ENCODE measurements at regions not wholly inside any gene's neighbourhood (a gene's known extent, or its start where the extent isn't known, plus 50 kb on each side); places are given as distances from the start of the nearest gene placed in this dataset.
A peak's percentile ranks its signal among the peaks of the same experiment; 100 is the strongest.

DNA sequence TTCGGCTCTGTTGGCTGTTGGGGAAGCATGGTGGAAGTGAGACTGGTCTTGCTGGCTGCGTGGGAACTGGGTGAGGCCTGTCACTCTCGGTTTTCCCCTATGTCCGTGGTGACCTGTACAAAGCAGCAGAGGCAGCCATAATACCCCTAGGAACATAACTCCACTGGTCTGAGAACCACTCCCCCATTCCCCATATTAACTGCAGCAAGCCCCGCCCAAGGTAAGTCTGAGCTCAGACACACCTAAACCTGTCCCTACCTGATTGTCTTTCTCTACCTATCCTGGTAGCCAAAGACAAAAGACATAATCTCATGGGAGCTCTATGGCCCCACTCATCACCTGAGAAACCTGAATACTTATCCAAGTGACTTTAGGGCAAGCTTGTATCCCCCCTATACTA lies 156.3 kb upstream of the PHACTR1 start:
- Histone ChIP-seq H3K36me3 (ENCODE audit: insufficient read depth, low read length) (no peaks in the 10 kb centered on the region), H3K9ac (ENCODE audit: low read depth, low read length) (no peak overlapping the region), H3K27me3 (ENCODE audit: control insufficient read depth, insufficient read depth, low read length) (no peaks in the 10 kb centered on the region), H3K4me3 (ENCODE audit: low read length) (no peak overlapping the region), H3K9me3 (replicated peaks; ENCODE audit: low read length) (no peaks in the 10 kb centered on the region), H3K4me2 (ENCODE audit: low read length) (no peak overlapping the region), H3K4me1 (ENCODE audit: control insufficient read depth, insufficient read depth, low read length) (peaks cover 8% of the 10 kb centered on the region)

DNA sequence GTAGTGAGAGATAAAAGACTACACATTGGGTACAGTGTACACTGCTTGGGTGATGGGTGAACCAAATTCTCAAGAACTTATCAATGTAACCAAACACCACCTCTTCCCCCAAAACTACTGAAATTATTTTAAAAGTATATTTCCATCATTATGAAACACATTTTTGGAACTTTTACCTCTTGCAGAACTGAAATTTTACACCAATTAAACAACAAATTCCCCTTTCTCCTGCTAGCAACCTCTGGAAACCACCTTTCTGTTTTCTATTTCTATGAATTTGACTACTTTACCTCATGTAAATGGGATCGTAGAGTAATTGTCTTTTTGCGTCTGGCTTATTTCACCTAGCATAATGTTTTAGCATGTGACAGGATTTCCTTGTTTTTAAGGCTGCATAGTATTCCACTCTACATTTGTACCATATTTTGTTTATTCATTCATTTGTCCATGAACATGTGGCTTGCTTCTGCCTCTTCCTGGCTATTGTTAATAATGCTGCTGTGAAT lies 149.9 kb upstream of the PHACTR1 start:
- Histone ChIP-seq H3K4me2 (ENCODE audit: low read length) (no peak overlapping the region), H3K9me3 (replicated peaks; ENCODE audit: low read length) (no peaks in the 10 kb centered on the region), H3K9ac (ENCODE audit: low read depth, low read length) (no peak overlapping the region)

DNA sequence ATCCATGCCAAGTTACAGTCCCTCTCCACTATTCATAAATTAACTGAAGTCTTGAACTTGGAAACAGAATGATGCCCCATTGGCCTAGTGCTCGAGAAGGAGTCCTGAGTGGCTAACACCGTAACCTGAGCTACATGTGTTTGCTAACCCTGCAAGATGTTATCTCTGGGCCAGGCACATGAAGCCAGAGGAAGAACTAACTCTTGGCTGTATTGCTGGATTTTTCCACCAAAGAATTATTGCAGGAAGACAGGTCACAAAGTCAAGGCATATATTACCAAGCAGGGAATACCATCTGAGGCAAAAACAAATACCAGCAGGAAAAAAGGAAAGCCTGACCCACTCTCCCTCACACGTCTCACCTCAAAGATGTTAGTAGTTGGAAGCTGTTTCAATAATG lies 148.9 kb upstream of the PHACTR1 start:
- H3K9me3 ChIP-seq (replicated peaks; ENCODE audit: low read length): no peaks in the 10 kb centered on the region
- no peaks in the 10 kb centered on the region for H3K27me3 ChIP-seq (ENCODE audit: control insufficient read depth, insufficient read depth, low read length)
- no peaks in the 10 kb centered on the region for H3K4me1 ChIP-seq (ENCODE audit: control insufficient read depth, insufficient read depth, low read length)
- H3K4me3 ChIP-seq (ENCODE audit: low read length): no peak overlapping the region
- no peak overlapping the region for H3K4me2 ChIP-seq (ENCODE audit: low read length)
- H3K36me3 ChIP-seq (ENCODE audit: insufficient read depth, low read length): no peaks in the 10 kb centered on the region
- no peak overlapping the region for H3K9ac ChIP-seq (ENCODE audit: low read depth, low read length)

More for the DNA sequence above, 149.9 kb upstream of the PHACTR1 start:
- no peak overlapping the region for H3K4me3 ChIP-seq (ENCODE audit: low read length)
- no peaks in the 10 kb centered on the region for H3K27me3 ChIP-seq (ENCODE audit: control insufficient read depth, insufficient read depth, low read length)
- H3K4me1 ChIP-seq (ENCODE audit: control insufficient read depth, insufficient read depth, low read length): no peaks in the 10 kb centered on the region
- H3K36me3 ChIP-seq (ENCODE audit: insufficient read depth, low read length): no peaks in the 10 kb centered on the region

DNA sequence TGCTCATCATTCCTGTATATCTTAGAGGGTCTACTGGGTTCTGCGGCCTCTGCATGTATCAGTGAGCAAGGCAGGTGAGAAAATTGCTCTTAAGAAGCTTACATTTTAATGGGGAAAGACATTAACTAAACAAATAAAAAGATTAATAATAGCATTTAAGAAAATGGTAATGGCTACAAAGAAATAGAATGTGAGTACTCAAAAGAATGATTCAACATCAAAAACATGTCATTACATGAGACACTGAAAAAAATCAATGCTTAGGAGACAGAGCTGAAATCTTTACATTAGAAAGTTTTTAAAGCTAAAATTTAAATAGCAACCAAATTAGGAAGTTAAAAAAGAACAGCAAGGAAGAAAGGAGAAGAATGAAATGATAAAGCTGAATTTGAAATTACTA lies 146.9 kb upstream of the PHACTR1 start:
- no peaks in the 10 kb centered on the region for H3K9me3 ChIP-seq (replicated peaks; ENCODE audit: low read length)
- no peaks in the 10 kb centered on the region for H3K36me3 ChIP-seq (ENCODE audit: insufficient read depth, low read length)
- no peaks in the 10 kb centered on the region for H3K27me3 ChIP-seq (ENCODE audit: control insufficient read depth, insufficient read depth, low read length)
- no peak overlapping the region for H3K9ac ChIP-seq (ENCODE audit: low read depth, low read length)
- peaks cover 13% of the 10 kb centered on the region for H3K4me1 ChIP-seq (ENCODE audit: control insufficient read depth, insufficient read depth, low read length)
- H3K4me3 ChIP-seq (ENCODE audit: low read length): no peak overlapping the region
- H3K4me2 ChIP-seq (ENCODE audit: low read length): no peak overlapping the region

DNA sequence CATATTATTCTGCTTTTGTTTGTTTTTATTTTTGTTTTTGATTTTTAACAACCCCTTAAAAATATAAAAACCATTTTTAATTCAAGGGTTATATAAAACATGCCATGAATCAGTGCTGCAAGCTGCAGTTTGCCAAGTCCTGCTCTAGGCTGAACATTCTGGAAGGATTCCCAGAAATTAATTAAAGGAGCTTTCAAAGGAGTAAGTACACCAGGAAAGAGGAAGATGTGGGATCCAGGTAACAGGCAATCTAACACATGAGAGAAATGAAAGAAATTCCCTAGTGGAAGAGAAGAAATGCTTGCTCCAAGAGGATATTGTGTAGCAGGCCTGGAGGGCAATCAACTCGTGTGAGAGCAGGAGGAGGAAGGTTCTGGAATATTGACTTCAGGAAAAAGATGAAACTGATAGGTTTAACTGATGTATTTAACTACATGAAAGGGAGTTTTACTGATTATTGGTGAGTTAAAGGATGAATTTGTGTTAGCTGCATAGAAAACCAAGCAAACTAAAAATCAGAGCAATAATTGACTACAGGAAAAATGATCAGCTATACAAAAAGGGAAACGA lies 146.0 kb upstream of the PHACTR1 start:
- Histone ChIP-seq H3K4me3 (ENCODE audit: low read length) (no peak overlapping the region), H3K27me3 (ENCODE audit: control insufficient read depth, insufficient read depth, low read length) (no peaks in the 10 kb centered on the region), H3K4me2 (ENCODE audit: low read length) (no peak overlapping the region), H3K9me3 (replicated peaks; ENCODE audit: low read length) (no peaks in the 10 kb centered on the region), H3K36me3 (ENCODE audit: insufficient read depth, low read length) (no peaks in the 10 kb centered on the region), H3K9ac (ENCODE audit: low read depth, low read length) (no peak overlapping the region), H3K4me1 (ENCODE audit: control insufficient read depth, insufficient read depth, low read length) (peaks cover 13% of the 10 kb centered on the region)

DNA sequence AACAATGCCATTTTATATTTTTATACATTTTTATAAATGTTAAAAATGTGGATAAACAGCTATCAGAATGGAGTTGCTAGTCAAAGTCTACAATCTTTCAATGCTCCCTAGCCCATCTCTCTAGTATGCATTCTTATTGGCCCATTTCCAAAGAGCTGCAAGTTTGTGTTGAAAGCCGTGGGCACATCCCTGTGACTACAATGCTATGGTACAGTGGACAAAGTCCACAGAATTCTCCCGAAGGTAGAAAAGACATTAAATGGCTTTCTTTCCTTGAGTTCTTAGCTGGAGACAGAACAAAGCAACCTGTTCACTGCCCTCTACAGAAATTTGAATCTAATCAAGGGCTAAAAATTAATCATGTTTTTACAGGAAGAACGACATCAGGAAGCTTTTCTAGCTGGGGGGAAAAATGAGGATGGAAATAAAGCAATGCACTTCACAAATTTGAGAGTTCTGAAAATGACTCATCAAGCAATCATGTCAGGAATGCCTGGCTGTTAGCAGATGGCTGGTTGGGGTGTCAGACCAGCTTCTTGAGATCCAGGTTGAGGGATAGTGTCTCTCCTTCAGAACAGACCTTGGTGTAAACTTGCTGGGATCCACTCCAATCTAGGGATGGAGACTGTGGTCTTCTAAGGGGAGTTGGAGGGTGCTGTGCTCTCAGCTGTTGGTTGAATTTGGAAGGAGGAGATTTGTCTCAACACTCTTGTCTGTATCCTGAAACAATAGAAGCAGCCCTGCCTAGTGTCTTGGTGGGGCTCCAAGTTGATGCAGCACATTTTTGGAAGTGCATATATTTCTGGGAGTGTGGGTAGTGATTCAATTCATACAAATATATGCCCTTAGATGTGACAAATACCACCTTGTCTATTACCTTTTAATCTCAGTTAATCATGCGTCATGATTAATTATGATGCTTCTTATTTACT lies 143.4 kb upstream of the PHACTR1 start:
- no peaks in the 10 kb centered on the region for H3K27me3 ChIP-seq (ENCODE audit: control insufficient read depth, insufficient read depth, low read length)
- peak overlapping the region; percentile 60 for H3K4me2 ChIP-seq (ENCODE audit: low read length)
- no peaks in the 10 kb centered on the region for H3K9me3 ChIP-seq (replicated peaks; ENCODE audit: low read length)
- H3K4me1 ChIP-seq (ENCODE audit: control insufficient read depth, insufficient read depth, low read length): peaks cover 36% of the 10 kb centered on the region
- peak overlapping the region; percentile 23 for H3K9ac ChIP-seq (ENCODE audit: low read depth, low read length)
- peak overlapping the region; percentile 22 for H3K4me3 ChIP-seq (ENCODE audit: low read length)
- H3K36me3 ChIP-seq (ENCODE audit: insufficient read depth, low read length): no peaks in the 10 kb centered on the region

DNA sequence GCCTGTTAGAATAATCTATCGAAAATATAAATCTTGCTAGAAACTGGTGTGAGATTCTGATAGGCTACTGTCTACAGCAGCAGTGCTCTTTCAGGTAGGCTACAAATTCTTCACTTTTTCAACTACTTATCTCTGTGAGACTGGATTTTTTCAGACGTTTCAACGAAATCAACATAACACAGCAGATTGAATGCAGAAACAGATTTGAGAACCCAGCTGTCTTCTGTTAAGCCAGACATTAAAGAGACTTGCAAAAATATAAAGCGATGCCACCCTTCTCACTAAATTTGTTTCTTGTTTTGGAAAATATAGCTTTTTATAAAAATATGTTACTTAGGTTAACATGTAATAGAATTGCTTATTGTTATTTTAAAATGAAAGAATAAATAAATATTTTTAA lies 140.6 kb upstream of the PHACTR1 start:
- H3K4me1 ChIP-seq (ENCODE audit: control insufficient read depth, insufficient read depth, low read length): peaks cover 36% of the 10 kb centered on the region

DNA sequence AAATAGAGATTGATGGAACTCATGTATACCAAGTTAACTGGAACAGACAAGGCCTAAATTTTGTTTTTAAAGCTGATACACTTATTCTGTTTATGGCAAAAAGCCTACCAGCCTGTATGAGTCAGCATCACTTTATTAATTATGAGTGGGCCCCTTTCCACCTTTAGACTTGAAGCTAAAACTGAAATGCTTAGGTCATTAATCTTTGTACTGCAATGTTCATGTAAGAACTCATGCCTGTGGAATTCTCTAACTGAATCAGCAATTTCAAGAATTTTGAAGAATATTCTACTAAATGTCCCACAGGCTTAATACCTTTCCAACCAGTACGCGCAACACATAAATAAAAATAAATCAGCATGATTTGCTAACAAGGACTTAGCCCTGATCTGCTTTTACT lies 140.2 kb upstream of the PHACTR1 start:
- no peaks in the 10 kb centered on the region for H3K36me3 ChIP-seq (ENCODE audit: insufficient read depth, low read length)
- no peak overlapping the region for H3K4me2 ChIP-seq (ENCODE audit: low read length)
- no peaks in the 10 kb centered on the region for H3K27me3 ChIP-seq (ENCODE audit: control insufficient read depth, insufficient read depth, low read length)
- no peak overlapping the region for H3K9ac ChIP-seq (ENCODE audit: low read depth, low read length)
- no peak overlapping the region for H3K4me3 ChIP-seq (ENCODE audit: low read length)
- no peaks in the 10 kb centered on the region for H3K9me3 ChIP-seq (replicated peaks; ENCODE audit: low read length)
- peaks cover 36% of the 10 kb centered on the region for H3K4me1 ChIP-seq (ENCODE audit: control insufficient read depth, insufficient read depth, low read length)

More for the DNA sequence above, 140.6 kb upstream of the PHACTR1 start:
- no peaks in the 10 kb centered on the region for H3K27me3 ChIP-seq (ENCODE audit: control insufficient read depth, insufficient read depth, low read length)
- no peaks in the 10 kb centered on the region for H3K9me3 ChIP-seq (replicated peaks; ENCODE audit: low read length)
- H3K36me3 ChIP-seq (ENCODE audit: insufficient read depth, low read length): no peaks in the 10 kb centered on the region
- no peak overlapping the region for H3K4me3 ChIP-seq (ENCODE audit: low read length)
- H3K4me2 ChIP-seq (ENCODE audit: low read length): no peak overlapping the region
- no peak overlapping the region for H3K9ac ChIP-seq (ENCODE audit: low read depth, low read length)

DNA sequence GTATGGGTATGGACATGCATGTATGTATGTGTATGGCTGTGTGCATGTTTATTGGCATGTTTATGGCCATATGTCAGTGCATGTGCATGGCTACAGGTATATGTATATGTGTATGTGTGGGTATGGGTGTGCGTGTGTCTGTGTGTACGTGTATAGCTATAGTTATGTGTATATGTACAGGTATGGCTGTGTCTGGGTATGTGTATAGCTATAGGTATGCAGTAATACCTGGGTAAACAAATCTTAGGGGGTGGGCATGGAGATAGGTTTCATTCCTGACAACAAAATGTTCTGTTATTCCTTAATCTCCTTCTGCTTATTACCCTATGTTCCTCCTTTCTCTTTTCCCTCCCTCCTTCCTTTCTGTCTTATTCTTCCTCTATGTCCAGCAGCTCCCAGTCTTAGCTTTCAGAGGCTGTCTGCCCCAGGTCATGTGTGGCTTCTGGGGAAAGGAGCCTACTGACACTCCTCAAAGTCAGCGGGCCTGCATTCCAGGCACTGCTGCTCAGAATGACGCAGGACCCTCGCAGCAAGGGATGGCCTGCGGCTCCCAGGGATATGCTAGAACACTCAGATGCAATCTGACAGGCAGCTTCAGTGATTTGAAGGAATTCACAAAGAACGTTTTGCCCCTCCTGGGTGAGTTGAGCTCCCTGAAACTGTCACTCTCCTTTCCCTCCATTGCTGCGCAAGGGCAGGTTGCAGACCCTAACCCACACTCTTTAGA lies 139.3 kb upstream of the PHACTR1 start:
- Histone ChIP-seq H3K9me3 (replicated peaks; ENCODE audit: low read length) (no peaks in the 10 kb centered on the region), H3K9ac (ENCODE audit: low read depth, low read length) (no peak overlapping the region), H3K4me1 (ENCODE audit: control insufficient read depth, insufficient read depth, low read length) (peaks cover 36% of the 10 kb centered on the region), H3K4me3 (ENCODE audit: low read length) (no peak overlapping the region), H3K4me2 (ENCODE audit: low read length) (no peak overlapping the region), H3K27me3 (ENCODE audit: control insufficient read depth, insufficient read depth, low read length) (no peaks in the 10 kb centered on the region), H3K36me3 (ENCODE audit: insufficient read depth, low read length) (no peaks in the 10 kb centered on the region)

DNA sequence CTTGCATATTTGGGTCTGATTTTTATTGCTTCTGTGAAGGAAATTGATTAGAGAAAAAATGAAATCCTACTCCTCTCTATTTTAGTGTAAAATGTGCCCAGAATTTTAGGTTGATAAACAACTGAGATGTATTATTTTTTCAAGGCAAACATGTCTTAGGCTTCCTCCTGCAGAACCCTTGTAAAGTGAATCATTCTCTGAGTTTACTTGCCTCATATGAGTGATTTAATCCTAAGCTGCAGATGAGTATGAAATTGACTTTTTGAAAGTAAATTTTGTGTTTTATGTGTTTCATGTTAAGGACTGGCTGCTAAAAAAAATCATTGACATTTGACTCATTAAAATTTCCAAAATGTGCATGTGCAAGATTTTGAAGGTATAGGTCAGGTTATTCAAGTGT lies 138.5 kb upstream of the PHACTR1 start:
- Histone ChIP-seq H3K4me3 (ENCODE audit: low read length) (no peak overlapping the region), H3K9me3 (replicated peaks; ENCODE audit: low read length) (no peaks in the 10 kb centered on the region), H3K36me3 (ENCODE audit: insufficient read depth, low read length) (no peaks in the 10 kb centered on the region), H3K4me1 (ENCODE audit: control insufficient read depth, insufficient read depth, low read length) (peaks cover 32% of the 10 kb centered on the region), H3K27me3 (ENCODE audit: control insufficient read depth, insufficient read depth, low read length) (no peaks in the 10 kb centered on the region), H3K4me2 (ENCODE audit: low read length) (no peak overlapping the region), H3K9ac (ENCODE audit: low read depth, low read length) (no peak overlapping the region)

DNA sequence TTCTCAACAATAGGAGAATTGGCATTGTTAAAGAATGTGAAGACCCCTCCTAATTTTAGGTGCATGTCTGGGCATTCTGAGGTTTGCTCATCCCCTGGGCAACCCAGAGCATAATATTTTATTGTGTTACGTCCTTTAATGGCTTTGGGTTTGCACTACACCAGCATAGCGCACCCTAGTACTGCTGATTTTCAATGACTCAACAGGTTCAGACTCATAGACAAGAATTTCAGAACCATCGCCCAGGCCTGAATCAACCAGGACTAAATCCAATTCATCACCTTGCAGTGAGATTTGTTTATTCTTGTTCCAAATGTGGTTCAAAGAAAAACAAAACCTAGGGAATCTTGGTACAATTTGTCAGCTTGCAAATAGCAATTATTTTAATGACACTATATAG lies 137.8 kb upstream of the PHACTR1 start:
- Histone ChIP-seq H3K36me3 (ENCODE audit: insufficient read depth, low read length) (no peaks in the 10 kb centered on the region), H3K4me3 (ENCODE audit: low read length) (no peak overlapping the region), H3K27me3 (ENCODE audit: control insufficient read depth, insufficient read depth, low read length) (no peaks in the 10 kb centered on the region), H3K4me1 (ENCODE audit: control insufficient read depth, insufficient read depth, low read length) (peaks cover 26% of the 10 kb centered on the region), H3K9ac (ENCODE audit: low read depth, low read length) (no peak overlapping the region), H3K4me2 (ENCODE audit: low read length) (no peak overlapping the region), H3K9me3 (replicated peaks; ENCODE audit: low read length) (no peaks in the 10 kb centered on the region)
